SIG-M5 treated with dmso at 0.1 percent for 504 hours (cell line): ENCODE measurements at regions not wholly inside any gene's neighbourhood (a gene's known extent, or its start where the extent isn't known, plus 50 kb on each side); places are given as distances from the start of the nearest gene placed in this dataset.

Experiments used
- DNase-seq: peaks from one replicate; lab custom pipeline; 2025; ENCODE audit not compliant: unreplicated experiment; lab: John Stamatoyannopoulos, UW

- DNase-seq, result no peak
Observed at GRCh38 chr2:42942214-42942989, 150.0 kb upstream of the HAAO start.

DNA sequence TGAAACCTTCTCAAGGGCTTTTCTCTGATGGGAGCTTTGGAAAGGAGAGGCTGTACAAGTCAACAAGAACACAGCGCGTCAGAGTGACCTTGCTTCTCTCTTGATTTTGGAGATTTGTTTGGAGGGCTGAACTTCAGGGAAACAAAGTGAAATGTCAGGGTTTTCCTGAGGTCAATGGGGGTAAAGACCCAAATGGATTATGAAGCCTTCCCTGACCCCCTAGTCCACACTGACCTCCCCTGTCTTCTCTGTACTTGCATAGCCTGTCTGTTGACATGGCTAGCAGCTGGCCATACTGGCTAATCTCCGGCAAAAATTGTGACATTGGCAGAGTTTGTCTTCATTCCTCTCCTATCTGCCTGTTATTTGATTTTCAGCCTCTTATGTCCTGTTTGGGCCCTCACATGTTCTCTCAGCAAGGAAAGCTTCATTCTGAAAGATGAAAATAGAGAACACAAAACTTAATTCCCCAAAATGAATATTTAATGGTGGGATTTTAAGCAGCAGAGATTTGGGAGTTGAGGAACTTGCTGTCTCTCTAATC lies 149.3 kb upstream of the HAAO start:
- DNase-seq, result no peak

- DNase-seq, result no peak
Observed at GRCh38 chr2:42939411-42940206, 147.2 kb upstream of the HAAO start.

GRCh38 chr2:42938671-42939370 lies 146.4 kb upstream of the HAAO start:
- no peak for DNase-seq

- no peak for DNase-seq
Observed at GRCh38 chr2:42937171-42937875, 144.9 kb upstream of the HAAO start.

GRCh38 chr2:42935692-42936671 lies 143.6 kb upstream of the HAAO start:
- DNase-seq, result peak; percentile 37

- no peak for DNase-seq
Observed at GRCh38 chr2:42934580-42935186, 142.3 kb upstream of the HAAO start.

DNA sequence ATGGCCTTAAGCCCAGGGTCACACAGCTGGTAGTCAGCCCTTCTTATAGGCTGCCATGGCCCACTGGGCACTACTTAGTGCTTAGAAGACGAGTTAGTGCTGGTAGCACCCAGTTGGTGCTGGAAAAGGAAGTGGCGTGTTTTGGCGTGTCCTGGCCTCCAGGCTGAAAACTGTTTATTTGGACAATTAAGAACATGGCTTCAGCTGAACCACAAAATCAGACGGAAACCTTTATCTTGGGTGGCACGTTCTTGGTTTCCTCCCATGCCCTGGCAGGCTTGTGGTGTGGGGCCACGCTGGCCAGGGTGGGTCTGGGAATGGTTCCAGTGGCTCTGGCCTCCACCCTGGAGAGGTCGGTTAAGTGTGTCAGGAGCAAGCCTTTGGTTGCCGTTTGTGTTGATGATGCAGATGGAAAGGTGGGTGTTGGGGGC lies 141.5 kb upstream of the HAAO start:
- no peak for DNase-seq

- DNase-seq, result no peak
Observed at GRCh38 chr2:42932271-42933151, 140.1 kb upstream of the HAAO start.

- no peak for DNase-seq
Observed at GRCh38 chr2:42931818-42932195, 139.4 kb upstream of the HAAO start.

- no peak for DNase-seq
Observed at GRCh38 chr2:42931146-42931817, 138.9 kb upstream of the HAAO start.

DNA sequence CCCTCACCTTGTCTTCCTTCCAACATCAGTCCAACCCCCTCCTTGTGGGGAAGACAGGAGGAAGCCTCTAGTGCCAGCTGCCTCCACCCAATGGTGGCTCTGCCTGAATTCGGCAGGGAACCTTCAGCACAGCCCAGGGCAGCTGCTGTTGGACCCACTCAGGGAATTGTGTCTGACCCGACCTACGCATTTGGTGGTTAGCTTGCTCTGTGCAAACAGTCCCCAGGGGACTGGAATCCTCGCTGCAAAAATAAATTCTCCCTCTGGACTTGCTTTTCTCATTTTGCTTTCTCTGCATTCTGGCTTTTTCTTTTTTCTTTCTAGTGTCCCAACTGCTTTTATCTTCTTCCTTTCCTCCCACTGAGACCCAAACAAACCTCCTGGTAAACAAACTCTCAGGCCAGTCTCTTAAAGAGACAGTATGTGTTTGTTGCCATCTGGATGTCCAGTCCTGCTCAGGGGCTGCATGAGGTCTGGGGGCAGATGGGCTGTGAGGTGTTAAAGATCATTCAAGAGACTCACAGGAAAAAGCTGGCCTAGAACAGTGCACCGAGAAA lies 137.7 kb upstream of the HAAO start:
- DNase-seq, result no peak

GRCh38 chr2:42929546-42930024 lies 137.2 kb upstream of the HAAO start:
- no peak for DNase-seq

GRCh38 chr2:42928692-42929545 lies 136.5 kb upstream of the HAAO start:
- DNase-seq, result peak; percentile 30

- no peak for DNase-seq
Observed at GRCh38 chr2:42928161-42928691, 135.8 kb upstream of the HAAO start.
